NCI-H1417 (cell line): ENCODE measurements at regions not wholly inside any gene's neighbourhood (a gene's known extent, or its start where the extent isn't known, plus 50 kb on each side); places are given as distances from the start of the nearest gene placed in this dataset.

Source experiments
- DNase-seq, 3 experiments: peaks; one replicate each; lab custom pipeline; 2025; lab: John Stamatoyannopoulos, UW

DNA sequence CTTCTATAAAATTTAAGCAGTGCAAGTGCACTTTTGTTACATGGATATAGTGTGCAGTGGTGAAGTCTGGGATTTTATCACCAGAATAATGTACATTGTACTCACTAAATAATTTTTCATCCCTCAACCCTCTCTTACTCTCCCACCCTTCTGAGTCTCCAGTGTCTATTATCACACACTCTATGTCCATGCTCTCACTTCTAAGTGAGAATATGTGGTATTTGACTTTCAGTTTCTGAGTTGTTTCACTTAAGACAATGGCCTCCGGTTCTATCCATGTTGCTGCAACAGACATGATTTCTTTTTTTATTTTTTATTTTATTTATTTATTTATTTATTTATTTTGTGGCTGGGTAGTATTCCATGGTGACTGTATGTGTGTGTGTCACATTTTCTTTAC lies 855.9 kb upstream of the PHF14 start:
- no peak for DNase-seq

DNA sequence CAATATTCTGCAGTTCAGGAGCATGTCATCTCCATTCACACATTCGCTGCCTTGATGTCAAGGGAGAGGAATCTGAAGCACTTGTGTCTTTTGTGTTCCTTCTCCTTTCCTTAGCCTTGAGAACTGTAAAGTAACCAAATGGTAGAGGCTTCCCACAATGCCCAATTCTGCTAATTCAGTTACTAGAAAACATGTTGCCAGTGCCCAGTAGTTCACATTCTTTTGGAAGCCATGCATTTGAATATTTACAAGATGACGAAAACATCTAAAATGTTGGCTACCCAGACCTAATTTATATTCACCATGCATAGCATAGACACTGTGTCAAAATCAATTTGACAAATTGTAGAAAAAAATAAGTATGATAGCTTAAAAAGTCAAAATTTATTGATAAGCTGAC lies 852.7 kb upstream of the PHF14 start:
- peak in 1 of 3 experiments; percentile 49 for DNase-seq

DNA sequence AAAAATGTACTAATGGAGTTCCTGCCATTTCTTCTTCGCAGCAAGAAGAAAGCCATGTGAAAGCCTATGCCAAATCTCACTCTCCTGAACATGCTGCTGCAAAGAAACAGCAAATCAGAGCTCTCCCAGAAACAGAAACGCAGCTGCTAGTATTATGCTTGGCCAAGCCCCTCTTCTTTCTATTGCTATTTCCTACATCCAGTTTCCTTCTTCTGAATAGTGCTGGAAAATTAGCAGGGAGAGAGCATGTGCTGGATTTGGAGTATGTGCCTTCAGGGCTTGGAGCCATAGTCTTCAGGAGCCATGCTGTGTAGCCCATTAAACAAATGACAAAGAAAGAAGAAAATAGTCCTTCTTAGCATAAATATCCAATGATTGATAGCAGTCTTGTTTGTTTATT lies 852.0 kb upstream of the PHF14 start:
- DNase-seq = peak in 2 of 3 experiments; percentile 74 to 95

DNA sequence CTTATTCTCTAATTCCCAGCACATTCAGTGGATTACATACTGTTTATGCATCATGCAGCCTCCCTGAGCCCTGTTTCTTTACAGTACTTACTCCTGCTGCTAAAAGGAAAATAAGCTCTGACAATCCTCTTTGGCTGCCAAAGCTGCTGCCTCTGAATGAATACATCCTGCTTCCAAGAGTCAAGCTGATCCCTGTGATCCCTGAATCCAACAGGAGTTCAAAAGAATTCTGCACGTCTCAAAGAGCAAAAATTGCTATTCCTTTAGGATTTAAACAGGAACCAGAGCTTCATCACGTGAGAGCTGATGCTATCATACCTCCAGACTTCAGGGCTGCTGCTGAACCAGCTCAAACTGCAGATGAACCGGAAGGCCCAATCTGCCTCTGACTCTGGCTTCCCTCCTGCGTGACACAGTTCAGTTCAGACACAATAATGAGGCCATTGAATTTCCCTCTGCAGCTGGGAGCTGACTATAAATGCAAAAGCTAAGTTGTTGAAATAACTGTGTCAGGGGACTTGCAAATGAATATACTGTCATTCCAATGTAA lies 851.0 kb upstream of the PHF14 start:
- DNase-seq = peak in 2 of 3 experiments; percentile 42 to 75

DNA sequence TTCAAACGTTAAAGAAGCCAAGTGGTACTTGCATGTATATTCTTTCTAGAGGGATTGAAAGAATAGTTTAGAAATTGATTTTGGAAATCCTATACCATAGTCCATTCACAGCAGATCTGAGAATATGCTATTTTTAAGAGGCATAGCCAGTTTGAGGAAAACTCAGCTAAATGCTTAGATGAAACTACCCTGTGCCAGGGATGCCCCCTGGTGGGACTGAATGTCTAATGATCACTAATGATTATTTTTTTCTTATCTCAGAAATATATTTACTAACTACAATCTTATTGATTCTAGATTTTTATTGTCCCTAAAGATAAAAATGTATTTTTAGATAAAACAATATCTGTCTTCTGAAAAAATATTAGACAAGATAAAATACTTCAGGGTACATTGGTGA lies 844.9 kb upstream of the PHF14 start:
- DNase-seq = peak in 2 of 3 experiments; percentile 18 to 52

DNA sequence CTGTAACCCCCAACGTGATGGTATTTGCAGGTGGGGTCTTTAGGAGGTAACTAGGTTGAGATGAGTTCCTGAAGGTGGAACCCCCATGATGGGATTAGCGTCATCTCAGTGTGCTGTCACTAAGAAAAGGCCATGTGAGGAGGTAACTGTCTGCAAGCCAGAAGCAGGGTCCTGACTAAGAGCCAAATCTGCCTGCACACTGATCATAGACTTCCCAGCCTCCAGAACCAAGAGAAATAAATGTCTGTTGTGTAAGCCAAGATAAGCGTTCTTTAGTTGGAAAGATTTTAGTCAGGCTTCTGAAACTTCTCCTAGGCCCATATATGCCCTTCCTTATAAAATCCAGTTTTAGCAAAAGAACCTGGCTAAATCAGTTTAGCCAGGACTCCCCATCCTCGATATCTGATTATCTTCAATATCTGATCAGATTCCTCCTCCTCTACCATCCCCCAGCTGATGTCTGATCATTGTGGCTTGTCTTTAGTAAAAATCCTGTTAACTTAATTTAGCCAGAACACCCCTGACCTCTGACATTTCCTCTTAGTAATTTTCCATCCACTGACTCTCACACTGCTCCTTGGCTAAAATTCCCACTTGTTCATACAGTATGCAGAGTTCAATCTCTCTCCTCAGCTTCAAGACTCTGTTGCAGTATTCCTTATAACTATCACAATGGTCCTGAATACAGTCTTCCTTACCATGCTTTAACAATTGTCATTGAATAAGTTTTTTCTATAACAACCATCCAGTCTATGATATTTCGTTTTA lies 835.4 kb upstream of the PHF14 start:
- no peak for DNase-seq

DNA sequence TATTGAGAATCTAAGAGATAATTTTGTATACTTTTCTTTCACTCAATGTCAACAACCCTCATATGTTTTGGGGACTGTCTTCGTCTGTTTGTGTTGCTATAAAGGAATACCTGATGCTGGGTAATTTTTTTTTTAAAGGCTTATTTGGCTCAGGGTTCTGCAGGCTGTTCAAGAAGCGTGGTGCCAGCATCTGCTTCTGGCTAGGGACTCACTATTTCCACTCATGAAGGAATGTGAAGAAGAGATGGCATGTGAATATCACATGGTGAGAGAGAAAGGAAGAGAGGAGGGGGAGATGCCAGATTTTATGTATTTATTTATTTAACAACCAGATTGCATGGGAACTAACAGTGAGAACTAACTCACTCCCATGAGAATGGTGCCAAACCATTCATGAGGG lies 827.4 kb upstream of the PHF14 start:
- no peak for DNase-seq

- DNase-seq = no peak
Observed at GRCh38 chr7:10156972-10157371, 816.7 kb upstream of the PHF14 start.

DNA sequence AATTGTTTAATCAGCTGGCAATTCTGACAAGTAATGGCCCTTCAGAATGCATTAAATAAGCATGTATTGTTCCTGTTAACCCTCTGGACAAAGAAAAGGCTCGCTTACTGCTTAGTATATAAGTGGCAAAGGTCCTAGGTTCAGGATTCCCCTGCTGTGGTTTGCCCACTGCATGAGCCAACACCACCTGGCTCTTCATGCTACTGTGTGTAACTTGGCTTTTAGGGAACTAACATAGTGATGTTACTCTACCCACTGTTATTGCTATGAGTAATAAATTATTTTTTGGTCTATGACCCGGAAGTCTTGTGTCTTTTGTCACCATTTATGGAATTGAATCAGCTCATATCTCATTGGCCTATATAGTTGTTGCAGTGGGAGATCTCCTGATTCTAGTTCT lies 791.7 kb upstream of the PHF14 start:
- peak in 2 of 3 experiments; percentile 25 to 82 for DNase-seq

GRCh38 chr7:10192074-10192473 lies 781.6 kb upstream of the PHF14 start:
- DNase-seq = no peak

DNA sequence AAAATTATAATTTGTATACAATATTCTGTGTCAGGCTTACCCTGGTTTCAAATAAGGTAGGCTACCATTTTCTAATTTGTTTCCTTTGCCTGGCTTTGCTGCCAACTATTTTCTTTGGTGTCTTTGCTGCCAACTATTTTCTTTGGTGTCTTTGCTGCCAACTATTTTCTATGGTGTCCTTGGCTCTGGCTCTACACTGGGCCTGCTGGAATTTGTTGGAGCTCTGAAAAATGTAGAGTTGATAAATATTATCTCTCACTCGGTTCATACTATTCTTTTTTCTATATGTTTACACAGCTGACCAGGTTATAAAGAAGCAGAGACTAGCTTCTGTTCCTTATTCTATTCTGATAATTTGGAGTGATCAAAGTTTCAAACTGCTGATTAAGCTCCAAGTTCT lies 768.0 kb upstream of the PHF14 start:
- DNase-seq = no peak

GRCh38 chr7:10210000-10210399 lies 763.7 kb upstream of the PHF14 start:
- DNase-seq = no peak

- no peak for DNase-seq
Observed at GRCh38 chr7:10211016-10211415, 762.7 kb upstream of the PHF14 start.

DNA sequence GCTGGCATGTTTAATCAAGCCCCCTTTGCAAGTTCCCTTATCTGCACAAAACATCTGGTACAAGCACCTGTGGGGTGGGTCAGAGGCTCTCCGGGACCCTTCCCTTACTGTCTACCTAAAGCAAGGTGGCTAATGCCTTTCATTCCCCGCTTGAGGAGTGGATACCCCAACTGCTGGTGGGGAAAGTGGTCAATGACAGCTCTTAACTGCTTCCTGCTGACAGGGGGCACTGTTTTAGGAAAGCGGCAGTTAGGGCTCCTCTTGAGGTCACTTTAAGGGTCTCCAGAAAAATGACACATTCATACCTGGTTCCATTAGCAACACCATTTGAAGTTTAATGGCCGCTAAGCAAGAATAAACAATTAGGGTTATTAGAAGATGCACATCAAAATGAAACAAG lies 761.8 kb upstream of the PHF14 start:
- no peak for DNase-seq

GRCh38 chr7:10212649-10213048 lies 761.0 kb upstream of the PHF14 start:
- DNase-seq = no peak

- DNase-seq = no peak
Observed at GRCh38 chr7:10216462-10216861, 757.2 kb upstream of the PHF14 start.

DNA sequence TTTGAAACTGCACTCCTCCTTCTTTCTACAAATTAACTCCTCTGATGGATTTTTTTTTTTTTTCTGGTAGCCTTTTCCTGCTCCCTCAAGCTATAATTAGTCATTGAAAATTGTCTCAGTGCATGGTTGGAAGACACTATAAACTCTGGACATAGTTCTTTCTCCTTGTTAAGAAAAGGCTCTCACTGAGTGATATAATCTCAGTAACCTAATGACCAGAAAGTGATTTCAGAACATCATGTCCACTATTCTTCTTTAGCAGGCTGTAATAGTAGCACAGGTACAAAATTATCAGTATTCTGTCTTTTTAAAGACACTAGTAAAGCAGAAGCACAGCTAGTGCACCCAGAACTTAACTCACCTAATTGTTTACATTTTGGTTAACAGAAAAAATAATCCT lies 752.6 kb upstream of the PHF14 start:
- DNase-seq = peak in 1 of 3 experiments; percentile 49

DNA sequence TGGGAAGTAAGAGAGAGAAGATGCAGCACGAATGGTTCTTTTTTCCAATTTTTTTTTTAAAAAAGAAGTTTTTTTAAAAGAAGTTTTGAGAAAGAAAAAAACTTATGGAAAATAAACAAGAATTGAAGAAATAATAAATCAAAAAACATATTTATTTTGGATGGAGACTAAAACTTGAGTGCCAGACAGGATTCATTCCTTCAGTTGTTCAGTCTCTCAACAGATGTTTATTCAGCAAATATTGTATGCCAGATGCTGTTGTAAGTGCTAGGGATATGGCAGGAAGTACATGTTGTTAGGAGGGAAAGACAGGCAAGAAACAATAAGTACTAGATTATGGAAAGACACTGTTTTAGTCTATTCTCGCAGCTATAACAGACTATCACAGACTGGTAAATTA lies 750.7 kb upstream of the PHF14 start:
- DNase-seq = no peak

GRCh38 chr7:10225275-10225674 lies 748.4 kb upstream of the PHF14 start:
- DNase-seq = peak in 2 of 3 experiments; percentile 22 to 77

- no peak for DNase-seq
Observed at GRCh38 chr7:10237306-10237705, 736.4 kb upstream of the PHF14 start.

GRCh38 chr7:10238641-10239040 lies 735.0 kb upstream of the PHF14 start:
- no peak for DNase-seq

GRCh38 chr7:10239695-10240345 lies 733.9 kb upstream of the PHF14 start:
- peak in 2 of 3 experiments; percentile 62 to 91 for DNase-seq

DNA sequence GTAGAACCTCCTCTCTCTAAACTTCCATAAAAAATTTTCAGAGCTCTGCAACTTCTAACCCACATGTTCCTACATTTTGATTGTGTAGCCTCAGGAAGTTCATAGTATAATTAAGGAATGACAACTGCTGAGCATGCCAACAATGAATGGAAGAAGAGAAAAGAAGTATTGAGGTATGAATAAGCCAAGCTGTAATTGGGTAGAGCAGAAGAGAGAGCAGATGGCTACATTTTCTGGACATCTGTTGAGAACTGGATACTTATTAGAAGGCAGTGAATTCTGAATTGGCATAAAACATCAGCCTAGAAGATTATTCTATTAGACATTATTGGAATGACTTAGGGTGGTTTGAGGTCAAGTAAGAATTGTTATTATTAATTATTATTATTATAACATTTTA lies 728.3 kb upstream of the PHF14 start:
- no peak for DNase-seq
